22Rv1 (cell line): ENCODE measurements at regions not wholly inside any gene's neighbourhood (a gene's known extent, or its start where the extent isn't known, plus 50 kb on each side); places are given as distances from the start of the nearest gene placed in this dataset.

Experiments
- H3K27ac ChIP-seq: fragments of 450-650 bp; 2 replicates; pipeline ENCODE4 v1.5.1; 2017
- ZFX ChIP-seq: fragments of 450-650 bp; IDR thresholded peaks from 2 replicates; pipeline ENCODE4 v1.6.1; 2017; ENCODE audit warnings: antibody characterized with exemption, borderline replicate concordance
- TF ChIP-seq, protein P1 (sequence below): fragments of 450-650 bp; IDR thresholded peaks from 2 replicates; pipeline ENCODE4 v1.5.1; 2017; ENCODE audit warnings: mild to moderate bottlenecking

DNA sequence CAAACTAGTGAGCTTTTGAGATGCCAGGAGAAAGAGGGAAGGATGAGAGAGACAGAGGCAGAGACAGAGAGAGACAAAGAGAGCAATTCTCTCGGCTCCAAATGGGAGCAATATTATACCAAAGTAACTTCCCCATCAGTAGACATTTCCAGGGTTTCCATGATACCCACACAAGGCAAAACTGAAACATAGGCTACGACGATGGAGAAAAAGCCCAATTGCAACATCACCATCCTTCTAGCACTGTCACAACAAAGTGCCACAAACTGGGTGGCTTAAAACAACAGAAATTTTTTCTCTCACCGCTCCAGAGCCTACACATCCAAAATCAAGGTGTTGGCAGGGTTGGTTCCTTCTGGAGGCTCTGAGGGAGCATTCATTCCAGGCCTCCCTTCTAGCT lies 81.4 kb downstream of the KCTD12 start:
- TF ChIP-seq, protein P1, sequence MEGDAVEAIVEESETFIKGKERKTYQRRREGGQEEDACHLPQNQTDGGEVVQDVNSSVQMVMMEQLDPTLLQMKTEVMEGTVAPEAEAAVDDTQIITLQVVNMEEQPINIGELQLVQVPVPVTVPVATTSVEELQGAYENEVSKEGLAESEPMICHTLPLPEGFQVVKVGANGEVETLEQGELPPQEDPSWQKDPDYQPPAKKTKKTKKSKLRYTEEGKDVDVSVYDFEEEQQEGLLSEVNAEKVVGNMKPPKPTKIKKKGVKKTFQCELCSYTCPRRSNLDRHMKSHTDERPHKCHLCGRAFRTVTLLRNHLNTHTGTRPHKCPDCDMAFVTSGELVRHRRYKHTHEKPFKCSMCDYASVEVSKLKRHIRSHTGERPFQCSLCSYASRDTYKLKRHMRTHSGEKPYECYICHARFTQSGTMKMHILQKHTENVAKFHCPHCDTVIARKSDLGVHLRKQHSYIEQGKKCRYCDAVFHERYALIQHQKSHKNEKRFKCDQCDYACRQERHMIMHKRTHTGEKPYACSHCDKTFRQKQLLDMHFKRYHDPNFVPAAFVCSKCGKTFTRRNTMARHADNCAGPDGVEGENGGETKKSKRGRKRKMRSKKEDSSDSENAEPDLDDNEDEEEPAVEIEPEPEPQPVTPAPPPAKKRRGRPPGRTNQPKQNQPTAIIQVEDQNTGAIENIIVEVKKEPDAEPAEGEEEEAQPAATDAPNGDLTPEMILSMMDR, result no peak
- no peak for TF ChIP-seq ZFX
- H3K27ac ChIP-seq, result no peak overlapping the region

DNA sequence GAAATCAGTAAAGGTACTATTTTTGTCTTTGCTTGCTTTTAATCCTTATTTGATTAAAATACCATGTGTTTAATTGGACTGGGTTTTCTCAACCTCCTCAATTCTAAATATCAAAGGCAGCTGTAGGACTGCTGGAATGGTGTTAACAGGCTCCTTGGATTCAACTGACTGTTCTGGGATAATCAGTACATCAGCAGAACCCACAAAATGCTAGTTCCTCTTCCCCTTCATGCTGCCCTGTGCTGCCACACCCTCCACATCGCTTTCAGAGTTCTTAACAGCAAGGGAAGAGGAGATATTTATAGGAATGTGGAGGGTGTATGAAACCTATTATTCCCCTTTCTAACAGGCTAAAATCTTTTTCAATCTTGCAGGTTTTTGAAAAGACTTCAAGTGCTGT lies 82.4 kb downstream of the KCTD12 start:
- H3K27ac ChIP-seq, result no peak overlapping the region
- no peak for TF ChIP-seq ZFX
- TF ChIP-seq, protein P1, result no peak

DNA sequence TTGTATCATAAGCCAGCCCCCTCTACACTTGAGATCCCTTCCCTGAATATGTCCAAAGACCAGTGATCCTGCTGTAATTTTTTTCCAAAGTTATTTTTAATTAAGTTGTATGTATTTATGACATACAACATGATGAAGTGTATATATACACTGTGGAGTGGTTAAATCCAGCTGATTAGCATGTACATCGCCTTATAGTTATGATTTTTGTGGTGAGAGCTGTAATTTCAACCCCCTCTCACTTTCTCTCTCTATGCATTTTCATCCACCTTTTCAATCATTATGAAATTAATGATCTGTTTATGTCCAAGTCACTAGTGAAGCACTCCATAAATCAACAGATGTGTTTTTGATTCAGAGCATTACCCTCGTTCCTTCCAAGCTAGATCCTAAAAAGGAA lies 85.3 kb downstream of the KCTD12 start:
- TF ChIP-seq, protein P1, result no peak
- no peak for TF ChIP-seq ZFX

DNA sequence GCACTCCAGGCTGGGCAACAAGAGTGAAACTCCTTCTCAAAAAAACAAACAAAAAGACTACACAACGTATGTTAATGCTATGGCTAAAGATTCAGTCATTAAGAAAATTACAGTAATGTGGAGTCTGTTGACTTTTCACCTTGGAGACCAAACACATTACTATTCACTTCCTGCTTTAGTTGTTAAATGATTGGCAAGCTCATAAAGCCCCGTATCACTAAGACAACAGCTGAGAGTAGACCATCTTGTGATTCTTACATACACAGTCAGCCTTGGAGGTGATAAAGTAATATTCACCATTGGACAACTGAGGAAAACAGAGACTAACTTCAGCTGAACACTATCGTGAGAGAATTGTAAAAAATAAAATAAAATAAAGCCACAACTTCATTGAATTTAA lies 86.5 kb downstream of the KCTD12 start:
- no peak for TF ChIP-seq ZFX
- TF ChIP-seq, protein P1, result no peak
- H3K27ac ChIP-seq, result no peak overlapping the region

More for the DNA sequence above, 85.3 kb downstream of the KCTD12 start:
- no peak overlapping the region for H3K27ac ChIP-seq

DNA sequence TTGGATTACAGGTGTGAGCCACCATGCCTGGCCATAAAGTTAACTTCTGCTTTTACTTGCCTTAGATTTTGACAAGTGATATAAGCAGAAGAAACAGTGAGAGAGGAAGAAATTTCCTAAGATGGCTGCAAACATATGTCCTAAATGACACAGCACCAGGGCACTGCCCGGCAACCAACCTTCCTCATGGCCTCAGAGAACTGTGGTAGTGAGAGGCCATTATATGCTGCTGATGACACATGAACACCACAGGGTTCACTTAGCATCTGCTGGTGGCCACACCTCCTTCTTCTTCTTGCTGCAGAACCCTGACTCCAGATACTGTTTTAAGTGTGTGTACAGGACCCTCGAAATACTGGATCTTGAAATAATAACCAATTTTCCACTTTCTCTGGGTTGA lies 88.2 kb downstream of the KCTD12 start:
- H3K27ac ChIP-seq, result no peak overlapping the region
- TF ChIP-seq, protein P1, result no peak
- TF ChIP-seq ZFX, result no peak

DNA sequence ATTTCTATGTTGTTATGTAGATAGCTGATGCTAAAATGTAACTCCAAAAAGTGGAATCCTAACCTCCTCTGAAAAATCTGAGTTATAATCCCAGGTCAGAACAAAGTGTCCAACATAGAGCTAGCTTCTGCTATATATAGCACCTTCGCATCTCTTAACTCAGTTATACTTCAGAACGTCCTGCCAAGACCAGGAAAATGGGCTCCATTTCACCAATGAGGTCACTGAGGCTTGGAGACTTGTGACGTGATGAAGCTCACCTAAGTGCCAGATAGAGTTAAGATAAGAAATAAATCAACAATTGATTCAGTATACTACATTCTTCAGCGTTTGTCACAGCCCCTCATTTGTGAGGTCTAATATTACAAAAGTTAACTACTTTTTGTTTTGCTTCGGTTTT lies 88.8 kb downstream of the KCTD12 start:
- no peak overlapping the region for H3K27ac ChIP-seq
- no peak for TF ChIP-seq ZFX
- TF ChIP-seq, protein P1, result no peak

DNA sequence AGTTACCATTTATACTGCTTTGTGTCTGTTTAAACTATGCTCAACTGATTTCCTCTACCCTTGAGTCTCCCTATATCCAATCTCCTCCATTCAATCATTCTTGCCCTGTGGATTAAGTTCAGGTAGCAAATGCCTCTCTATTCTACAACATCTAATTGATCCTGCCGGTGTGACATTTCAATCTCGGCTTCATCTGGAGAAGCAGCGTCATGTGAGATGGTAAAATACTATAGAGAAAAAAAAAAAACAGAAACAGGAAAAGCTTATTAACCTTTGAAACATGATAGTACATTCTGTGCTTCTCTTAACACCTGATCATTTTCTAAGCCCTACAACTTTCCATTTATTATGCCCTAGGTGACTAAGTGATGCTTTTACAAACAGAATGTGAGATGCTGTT lies 89.4 kb downstream of the KCTD12 start:
- H3K27ac ChIP-seq, result no peak overlapping the region
- TF ChIP-seq, protein P1, result no peak
- TF ChIP-seq ZFX, result no peak
